Upper lobe of right lung (tissue), 1 donor: ENCODE measurements at regions not wholly inside any gene's neighbourhood (a gene's known extent, or its start where the extent isn't known, plus 50 kb on each side); places are given as distances from the start of the nearest gene placed in this dataset.

Experiments
- ATAC-seq: fragments of 200-7000 bp; cut with Tn5 transposase; one replicate; pipeline ENCODE4 v1.9.1; 2020; ENCODE audit warnings: mild to moderate bottlenecking, moderate library complexity
- DNase-seq: peaks from one replicate; pipeline ENCODE4 v3.0.0-alpha.2; 2020
- H3K27ac ChIP-seq: fragments of 200-600 bp; one replicate; pipeline ENCODE4 v1.8.0; 2022
- H3K27me3 ChIP-seq: fragments of 200-600 bp; one replicate; pipeline ENCODE4 v1.8.0; 2022; ENCODE audit warnings: mild to moderate bottlenecking
- H3K36me3 ChIP-seq: fragments of 200-600 bp; one replicate; pipeline ENCODE4 v1.8.0; 2022
- H3K4me1 ChIP-seq: fragments of 200-600 bp; one replicate; pipeline ENCODE4 v1.8.0; 2022
- H3K4me3 ChIP-seq: fragments of 200-600 bp; one replicate; pipeline ENCODE4 v1.8.0; 2022; ENCODE audit warnings: mild to moderate bottlenecking
- H3K9me3 ChIP-seq: fragments of 200-600 bp; one replicate; pipeline ENCODE4 v1.8.0; 2022
- intact Hi-C: fragments of 100-400 bp; cut with DNase I; formaldehyde crosslinking; loops from one replicate; pipeline ENCODE4 v1.11.0; 2022
- TF ChIP-seq, protein P1 (sequence below): fragments of 200-600 bp; IDR thresholded peaks from one replicate; pipeline ENCODE4 v1.8.0; 2022; ENCODE audit warnings: antibody characterized with exemption
- donor health status: DM: no; HTN: yes; CAD: no; lungs with severe emphysema.

GRCh38 chr2:16204886-16205620 is 264.7 kb downstream of the MYCN start:
- no peak overlapping the region for H3K27ac ChIP-seq
- TF ChIP-seq, protein P1, sequence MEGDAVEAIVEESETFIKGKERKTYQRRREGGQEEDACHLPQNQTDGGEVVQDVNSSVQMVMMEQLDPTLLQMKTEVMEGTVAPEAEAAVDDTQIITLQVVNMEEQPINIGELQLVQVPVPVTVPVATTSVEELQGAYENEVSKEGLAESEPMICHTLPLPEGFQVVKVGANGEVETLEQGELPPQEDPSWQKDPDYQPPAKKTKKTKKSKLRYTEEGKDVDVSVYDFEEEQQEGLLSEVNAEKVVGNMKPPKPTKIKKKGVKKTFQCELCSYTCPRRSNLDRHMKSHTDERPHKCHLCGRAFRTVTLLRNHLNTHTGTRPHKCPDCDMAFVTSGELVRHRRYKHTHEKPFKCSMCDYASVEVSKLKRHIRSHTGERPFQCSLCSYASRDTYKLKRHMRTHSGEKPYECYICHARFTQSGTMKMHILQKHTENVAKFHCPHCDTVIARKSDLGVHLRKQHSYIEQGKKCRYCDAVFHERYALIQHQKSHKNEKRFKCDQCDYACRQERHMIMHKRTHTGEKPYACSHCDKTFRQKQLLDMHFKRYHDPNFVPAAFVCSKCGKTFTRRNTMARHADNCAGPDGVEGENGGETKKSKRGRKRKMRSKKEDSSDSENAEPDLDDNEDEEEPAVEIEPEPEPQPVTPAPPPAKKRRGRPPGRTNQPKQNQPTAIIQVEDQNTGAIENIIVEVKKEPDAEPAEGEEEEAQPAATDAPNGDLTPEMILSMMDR, result no peak

DNA sequence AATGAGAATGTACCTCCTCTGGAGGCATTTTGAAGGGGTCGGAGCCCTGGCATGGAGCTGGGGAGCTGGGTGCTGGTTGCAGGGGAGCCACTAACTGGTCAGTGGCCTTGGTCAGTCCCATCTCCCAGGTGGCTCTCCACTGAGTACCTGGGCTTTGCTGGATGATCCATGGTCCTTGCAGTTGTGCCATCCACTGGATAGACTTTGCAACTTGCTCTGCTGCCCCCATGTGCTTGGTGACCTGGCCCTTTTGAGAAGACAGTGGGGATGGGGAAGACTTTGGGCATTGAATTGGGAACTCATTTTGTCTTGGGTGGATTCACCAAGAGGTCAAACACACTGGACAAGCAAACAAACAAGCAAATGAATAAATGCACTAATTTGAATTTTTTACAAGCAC is 263.9 kb downstream of the MYCN start:
- TF ChIP-seq, protein P1, result no peak
- DNase-seq (no peak), ATAC-seq (no peak)
- no peak overlapping the region for H3K4me3 ChIP-seq
- H3K36me3 ChIP-seq, result no peaks in the 10 kb centered on the region
- no peaks in the 10 kb centered on the region for H3K4me1 ChIP-seq
- H3K9me3 ChIP-seq, result no peaks in the 10 kb centered on the region
- no peaks in the 10 kb centered on the region for H3K27me3 ChIP-seq
- H3K27ac ChIP-seq, result no peak overlapping the region
- intact Hi-C loops, result no loop called here

More at GRCh38 chr2:16204886-16205620, 264.7 kb downstream of the MYCN start:
- no peak overlapping the region for H3K4me3 ChIP-seq
- H3K36me3 ChIP-seq, result no peaks in the 10 kb centered on the region
- intact Hi-C loops, result no loop called here
- no peaks in the 10 kb centered on the region for H3K27me3 ChIP-seq
- no peaks in the 10 kb centered on the region for H3K9me3 ChIP-seq
- ATAC-seq (no peak), DNase-seq (no peak)
- H3K4me1 ChIP-seq, result no peaks in the 10 kb centered on the region

DNA sequence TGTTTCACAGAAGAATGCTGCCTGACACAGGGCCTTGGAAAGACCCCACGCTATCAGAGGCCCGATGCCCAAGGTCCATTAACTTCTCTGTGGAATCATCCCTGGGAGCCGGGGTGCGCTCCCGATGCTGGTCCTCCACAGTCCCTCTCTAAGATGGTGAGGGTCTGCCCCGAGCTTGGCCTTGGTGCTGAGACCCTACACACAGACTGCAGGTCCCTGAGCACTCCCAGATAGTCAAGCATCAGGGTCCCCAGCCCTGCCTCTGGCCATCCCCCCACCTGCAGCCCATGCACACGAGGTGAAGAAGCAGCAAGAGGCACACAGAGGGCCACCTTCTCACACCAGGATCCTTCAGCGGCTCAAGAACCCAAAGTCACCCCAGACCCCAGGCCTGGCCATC is 263.3 kb downstream of the MYCN start:
- Histone ChIP-seq H3K27ac (no peak overlapping the region), H3K4me3 (no peak overlapping the region), H3K4me1 (no peaks in the 10 kb centered on the region), H3K36me3 (no peaks in the 10 kb centered on the region), H3K9me3 (no peaks in the 10 kb centered on the region), H3K27me3 (no peaks in the 10 kb centered on the region)
- intact Hi-C loops, result no loop called here
- DNase-seq (no peak), ATAC-seq (no peak)
- TF ChIP-seq, protein P1, result no peak

GRCh38 chr2:16203069-16203468 is 262.7 kb downstream of the MYCN start:
- no peak overlapping the region for H3K4me3 ChIP-seq
- intact Hi-C loops, result no loop called here
- H3K36me3 ChIP-seq, result no peaks in the 10 kb centered on the region
- H3K27me3 ChIP-seq, result no peaks in the 10 kb centered on the region
- no peak overlapping the region for H3K27ac ChIP-seq
- H3K9me3 ChIP-seq, result no peaks in the 10 kb centered on the region
- no peak for ATAC-seq
- DNase-seq, result no peak
- TF ChIP-seq, protein P1, result no peak
- no peaks in the 10 kb centered on the region for H3K4me1 ChIP-seq

- Histone ChIP-seq H3K27me3 (no peaks in the 10 kb centered on the region), H3K9me3 (no peaks in the 10 kb centered on the region), H3K4me1 (no peaks in the 10 kb centered on the region), H3K27ac (no peak overlapping the region), H3K36me3 (no peaks in the 10 kb centered on the region), H3K4me3 (no peak overlapping the region)
- intact Hi-C loops, result no loop called here
- ATAC-seq (no peak), DNase-seq (no peak)
- TF ChIP-seq, protein P1, result no peak
Measured at GRCh38 chr2:16202266-16203020, 262.1 kb downstream of the MYCN start.
